Left ventricle myocardium inferior (tissue), 1 donor: ENCODE measurements at regions not wholly inside any gene's neighbourhood (a gene's known extent, or its start where the extent isn't known, plus 50 kb on each side); places are given as distances from the start of the nearest gene placed in this dataset.

Experiments used
- DNase-seq: peaks from one replicate; pipeline ENCODE4 v3.0.0-alpha.2; 2020
- H3K27ac ChIP-seq: fragments of 200-600 bp; replicated peaks from 2 replicates; pipeline ENCODE4 v1.8.0; 2021
- H3K27me3 ChIP-seq: fragments of 200-600 bp; 2 replicates; pipeline ENCODE4 v1.8.0; 2021; ENCODE audit warnings: low read depth
- H3K36me3 ChIP-seq: fragments of 200-600 bp; 2 replicates; pipeline ENCODE4 v1.8.0; 2021
- H3K4me1 ChIP-seq: fragments of 200-600 bp; 2 replicates; pipeline ENCODE4 v1.8.0; 2021
- H3K4me3 ChIP-seq: fragments of 200-600 bp; 2 replicates; pipeline ENCODE4 v1.8.0; 2021; ENCODE audit warnings: mild to moderate bottlenecking, moderate library complexity
- H3K9me3 ChIP-seq: fragments of 200-600 bp; replicated peaks from 2 replicates; pipeline ENCODE4 v1.8.0; 2021
- intact Hi-C: fragments of 100-400 bp; cut with micrococcal nuclease; formaldehyde crosslinking; loops from one replicate; pipeline ENCODE4 v1.11.0; 2022
- TF ChIP-seq, protein P1 (sequence below): fragments of 200-600 bp; IDR thresholded peaks from 2 replicates; pipeline ENCODE4 v1.8.0; 2021; ENCODE audit warnings: antibody characterized with exemption, mild to moderate bottlenecking, borderline replicate concordance
- donor health status: DM: no; HTN: yes; CAD: no; lungs with severe emphysema.

DNA sequence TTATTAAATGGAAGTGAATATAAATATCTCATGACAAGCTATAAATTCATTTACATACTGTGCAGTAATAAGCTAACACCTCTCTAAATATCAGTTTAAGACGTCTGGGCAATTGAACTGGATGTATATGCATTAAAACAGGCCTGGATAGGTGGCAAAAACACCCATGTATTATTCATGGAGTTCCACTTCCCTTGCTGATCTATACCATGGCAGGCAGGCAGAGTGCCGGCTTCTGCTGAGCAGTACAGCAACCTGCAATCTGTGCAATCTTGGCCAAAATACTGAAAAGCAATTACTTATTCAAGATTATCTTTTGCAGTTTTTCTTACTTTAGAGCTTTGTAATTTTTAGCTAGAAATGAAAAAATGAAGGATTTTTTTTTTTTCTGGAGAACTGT is 112.1 kb upstream of the PIEZO2 start:
- no peak overlapping the region for H3K4me3 ChIP-seq
- intact Hi-C loops, result no loop called here
- DNase-seq, result no peak
- TF ChIP-seq, protein P1, sequence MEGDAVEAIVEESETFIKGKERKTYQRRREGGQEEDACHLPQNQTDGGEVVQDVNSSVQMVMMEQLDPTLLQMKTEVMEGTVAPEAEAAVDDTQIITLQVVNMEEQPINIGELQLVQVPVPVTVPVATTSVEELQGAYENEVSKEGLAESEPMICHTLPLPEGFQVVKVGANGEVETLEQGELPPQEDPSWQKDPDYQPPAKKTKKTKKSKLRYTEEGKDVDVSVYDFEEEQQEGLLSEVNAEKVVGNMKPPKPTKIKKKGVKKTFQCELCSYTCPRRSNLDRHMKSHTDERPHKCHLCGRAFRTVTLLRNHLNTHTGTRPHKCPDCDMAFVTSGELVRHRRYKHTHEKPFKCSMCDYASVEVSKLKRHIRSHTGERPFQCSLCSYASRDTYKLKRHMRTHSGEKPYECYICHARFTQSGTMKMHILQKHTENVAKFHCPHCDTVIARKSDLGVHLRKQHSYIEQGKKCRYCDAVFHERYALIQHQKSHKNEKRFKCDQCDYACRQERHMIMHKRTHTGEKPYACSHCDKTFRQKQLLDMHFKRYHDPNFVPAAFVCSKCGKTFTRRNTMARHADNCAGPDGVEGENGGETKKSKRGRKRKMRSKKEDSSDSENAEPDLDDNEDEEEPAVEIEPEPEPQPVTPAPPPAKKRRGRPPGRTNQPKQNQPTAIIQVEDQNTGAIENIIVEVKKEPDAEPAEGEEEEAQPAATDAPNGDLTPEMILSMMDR, result no peak
- no peaks in the 10 kb centered on the region for H3K27me3 ChIP-seq
- H3K9me3 ChIP-seq, result peaks cover 16% of the 10 kb centered on the region
- no peak overlapping the region for H3K27ac ChIP-seq
- H3K36me3 ChIP-seq, result no peaks in the 10 kb centered on the region
- H3K4me1 ChIP-seq, result no peaks in the 10 kb centered on the region

DNA sequence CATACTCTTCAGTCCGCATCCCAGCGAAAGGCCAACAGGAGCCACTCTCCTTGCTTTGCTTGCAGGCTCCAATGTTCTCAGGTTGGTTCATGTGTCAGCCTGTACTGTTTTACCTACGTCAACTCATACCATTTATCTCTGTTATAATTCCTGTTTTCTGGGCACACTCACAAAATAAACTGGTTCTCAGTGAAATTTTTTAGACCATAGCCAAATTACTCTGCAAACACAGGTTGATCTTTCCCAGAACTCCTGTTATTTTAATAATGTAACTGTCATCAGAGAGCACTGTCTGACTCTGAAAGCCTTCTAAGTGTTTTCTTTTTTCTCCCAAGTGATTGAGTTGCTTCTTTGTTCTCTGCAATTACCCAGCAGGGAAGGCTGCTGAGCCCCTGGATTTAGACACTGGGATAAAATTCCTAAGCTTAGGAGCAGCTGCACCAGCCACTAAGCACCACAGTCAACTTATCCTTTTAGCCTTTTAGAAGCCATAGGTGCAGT is 111.6 kb upstream of the PIEZO2 start:
- TF ChIP-seq, protein P1, result no peak
- Histone ChIP-seq H3K36me3 (no peaks in the 10 kb centered on the region), H3K27me3 (no peaks in the 10 kb centered on the region), H3K4me3 (no peak overlapping the region), H3K27ac (no peak overlapping the region), H3K4me1 (no peaks in the 10 kb centered on the region), H3K9me3 (peaks cover 16% of the 10 kb centered on the region)
- intact Hi-C loops, result no loop called here
- no peak for DNase-seq

DNA sequence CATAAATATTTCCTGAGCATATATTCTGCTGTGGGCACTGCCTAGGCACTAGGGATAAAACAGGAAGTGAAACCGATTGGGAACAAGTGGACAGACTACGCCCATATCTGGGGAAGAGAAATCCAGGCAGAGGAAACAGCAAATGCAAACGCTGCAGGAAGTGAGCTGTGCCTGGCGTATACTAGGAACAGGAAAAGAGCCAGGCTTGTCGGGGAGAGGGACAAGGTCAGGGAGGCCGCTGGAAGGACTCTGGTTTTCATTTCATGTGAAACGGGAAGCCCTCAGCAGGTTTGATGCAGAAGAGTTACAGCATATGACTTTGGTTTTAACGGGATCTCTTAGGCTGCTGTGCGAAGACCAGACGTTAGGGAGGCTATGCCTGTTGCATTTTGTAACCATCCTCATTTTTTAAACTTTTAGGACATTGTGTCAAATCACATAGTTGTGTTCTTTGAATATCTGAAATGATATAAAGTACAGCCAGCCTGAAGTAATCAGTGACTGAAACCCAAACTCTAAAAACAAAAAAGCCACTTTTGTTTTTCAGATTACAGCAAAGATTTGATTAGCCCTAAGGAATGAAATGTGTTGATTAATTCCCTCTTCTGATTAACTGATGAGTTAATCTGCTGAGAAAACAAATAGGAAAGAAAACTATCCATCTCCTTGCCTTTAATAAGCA is 110.2 kb upstream of the PIEZO2 start:
- Histone ChIP-seq H3K27ac (peak overlapping the region; percentile 27), H3K4me1 (no peaks in the 10 kb centered on the region), H3K36me3 (no peaks in the 10 kb centered on the region), H3K4me3 (no peak overlapping the region), H3K27me3 (no peaks in the 10 kb centered on the region), H3K9me3 (peaks cover 13% of the 10 kb centered on the region)
- peak; percentile 36 for DNase-seq
- intact Hi-C loops, result no loop called here
- TF ChIP-seq, protein P1, result no peak

DNA sequence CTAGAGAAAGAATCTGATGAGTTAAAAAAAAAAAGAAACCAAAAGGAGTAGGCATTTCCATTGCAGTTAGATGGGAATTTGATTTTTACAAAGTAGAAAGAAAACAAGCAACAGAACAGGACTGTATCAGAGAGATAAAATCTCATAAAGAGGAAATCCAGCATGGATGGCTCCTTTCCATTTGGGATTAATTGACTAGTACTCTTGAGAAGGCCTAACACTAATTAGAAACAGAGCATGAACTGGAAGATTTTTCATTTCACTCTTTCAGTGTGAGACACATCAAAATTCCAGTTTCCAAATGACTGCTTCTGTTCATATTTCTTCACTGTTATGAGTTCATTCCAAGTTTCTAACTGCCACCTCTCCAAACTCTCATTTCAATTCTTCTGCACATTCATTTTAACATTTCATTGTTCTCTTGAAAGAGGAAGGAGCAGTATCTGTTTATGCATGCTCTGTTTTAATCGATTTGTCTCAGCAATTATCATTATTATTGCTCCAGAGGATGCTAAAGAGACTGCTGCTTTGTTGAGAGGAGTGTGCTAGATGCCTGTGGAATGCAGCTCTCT is 108.8 kb upstream of the PIEZO2 start:
- intact Hi-C loops, result no loop called here
- DNase-seq, result no peak
- H3K4me1 ChIP-seq, result no peaks in the 10 kb centered on the region

DNA sequence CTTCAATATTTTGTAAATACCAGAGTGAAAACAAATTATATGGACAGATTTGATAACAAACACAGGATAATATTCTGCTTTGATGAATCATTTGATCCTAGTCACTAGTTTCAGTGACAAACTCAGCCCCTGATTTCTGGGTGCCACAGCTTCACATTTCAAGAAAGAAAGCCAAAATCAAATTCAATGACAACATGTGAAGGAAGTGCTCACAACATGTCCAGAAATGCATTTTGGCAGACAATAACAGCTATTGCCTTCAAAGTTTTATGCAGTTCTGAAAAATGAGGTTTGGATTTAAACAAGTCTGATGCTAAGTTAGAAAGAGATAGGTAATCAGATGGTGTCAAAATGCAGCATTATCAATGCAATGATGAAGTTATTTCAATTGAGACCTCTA is 106.9 kb upstream of the PIEZO2 start:
- Histone ChIP-seq H3K36me3 (no peaks in the 10 kb centered on the region), H3K4me1 (no peaks in the 10 kb centered on the region), H3K27me3 (no peaks in the 10 kb centered on the region), H3K4me3 (no peak overlapping the region), H3K27ac (no peak overlapping the region), H3K9me3 (peaks cover 6% of the 10 kb centered on the region)
- intact Hi-C loops, result no loop called here
- TF ChIP-seq, protein P1, result no peak
- DNase-seq, result no peak

More for the DNA sequence above, 108.8 kb upstream of the PIEZO2 start:
- Histone ChIP-seq H3K36me3 (no peaks in the 10 kb centered on the region), H3K27me3 (no peaks in the 10 kb centered on the region), H3K4me3 (no peak overlapping the region), H3K27ac (no peak overlapping the region), H3K9me3 (no peaks in the 10 kb centered on the region)
- TF ChIP-seq, protein P1, result no peak
